ENCODE measurements at regions not wholly inside any gene's neighbourhood (a gene's known extent, or its start where the extent isn't known, plus 50 kb on each side); places are given as distances from the start of the nearest gene placed in this dataset.

GRCh38 chr2:150034665-150035064, 447.1 kb upstream of the MMADHC start:
- TF ChIP-seq POLR2A (IDR thresholded peaks at IDR 0.05) (no peak), CTCF (IDR thresholded peaks at IDR 0.05 in 8 of 11, conservative IDR thresholded peaks at IDR 0.05 in 3 of 11) (no peak), POLR2AphosphoS5 (IDR thresholded peaks at IDR 0.05) (no peak)

All from spleen (tissue), 7 donors.